ENCODE measurements at regions not wholly inside any gene's neighbourhood (a gene's known extent, or its start where the extent isn't known, plus 50 kb on each side); places are given as distances from the start of the nearest gene placed in this dataset.

DNA sequence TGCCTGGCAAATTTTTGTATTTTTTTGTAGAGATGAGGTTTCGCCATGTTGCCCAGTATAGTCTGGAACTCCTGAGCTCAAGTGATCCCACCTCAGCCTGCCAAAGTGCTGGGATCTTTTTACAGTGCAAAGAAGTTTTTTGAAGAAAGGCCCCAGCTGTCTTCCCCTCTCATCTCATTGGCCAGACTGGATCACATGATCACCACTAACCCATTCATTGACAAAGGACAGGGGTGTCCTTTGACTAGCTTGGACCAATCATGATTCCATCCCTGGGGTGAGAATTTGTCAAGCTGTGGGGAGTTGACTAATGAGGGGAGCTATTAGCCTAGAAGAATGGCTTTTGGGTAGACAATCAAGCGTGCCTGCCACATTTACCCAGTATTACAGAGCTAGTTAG is 232.9 kb upstream of the TANK start:
- no peak for DNase-seq
- intact Hi-C loops (cut with DNase I), result no loop called here

DNA sequence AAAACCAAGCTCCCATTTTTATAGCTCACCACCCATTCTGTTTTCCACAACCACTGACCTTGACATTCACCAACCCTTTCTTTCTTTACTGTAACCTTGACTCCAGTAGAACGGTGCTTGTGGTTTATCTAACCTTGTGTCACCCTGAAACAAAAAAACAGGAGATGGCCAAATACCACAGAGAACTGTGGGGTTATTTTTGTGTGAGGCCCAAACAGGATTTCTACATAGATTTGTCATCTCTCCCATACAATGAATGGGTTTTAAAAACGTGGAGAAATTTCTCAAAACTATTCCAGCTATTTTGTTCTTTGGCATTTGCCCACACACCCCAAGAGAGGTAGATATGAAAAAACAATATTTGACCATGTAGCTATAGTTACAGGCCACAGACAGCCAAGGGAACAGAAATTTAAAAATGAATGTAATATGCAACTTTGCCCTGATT is 231.3 kb upstream of the TANK start:
- intact Hi-C loops (cut with DNase I), result no loop called here
- DNase-seq, result no peak

DNA sequence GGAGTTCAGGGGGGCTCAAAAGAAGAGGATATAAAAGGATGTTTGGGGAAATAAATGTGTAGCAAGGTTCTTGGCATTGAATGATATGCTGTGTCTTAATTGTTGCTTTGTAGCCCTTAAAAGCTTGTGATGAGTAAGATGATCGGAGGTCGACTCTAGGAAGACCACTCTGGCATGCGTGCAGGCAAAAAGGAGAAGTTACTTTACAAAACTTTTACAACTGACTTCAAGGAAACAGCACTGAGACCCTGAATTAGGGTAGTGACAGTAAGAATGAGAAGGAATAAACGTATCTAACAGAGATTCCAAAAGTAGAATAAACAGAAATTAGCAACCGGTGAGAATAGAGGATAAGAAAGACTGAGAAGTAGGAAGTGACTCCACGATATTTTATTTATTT is 228.7 kb upstream of the TANK start:
- intact Hi-C loops (cut with DNase I), result no loop called here
- DNase-seq, result no peak

DNA sequence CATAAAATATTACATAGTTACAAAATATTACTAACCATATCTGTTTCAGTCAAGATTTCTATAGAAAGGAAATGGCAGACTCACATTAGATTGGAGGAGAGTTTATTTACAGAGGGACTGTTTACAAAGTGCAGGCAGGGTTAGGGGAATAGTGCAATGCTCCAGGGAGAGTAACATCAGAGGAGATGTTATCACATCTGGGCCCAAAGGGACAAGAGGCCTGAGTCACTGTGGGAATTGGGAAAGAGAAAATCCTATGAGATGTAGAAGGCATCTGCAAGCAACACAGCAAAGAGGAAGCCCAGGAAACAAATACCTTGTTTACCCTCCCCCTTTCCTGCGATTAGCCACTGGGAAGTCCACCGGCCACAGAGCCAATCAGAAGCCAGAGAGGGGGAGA is 227.3 kb upstream of the TANK start:
- intact Hi-C loops (cut with DNase I), result no loop called here
- DNase-seq, result no peak

DNA sequence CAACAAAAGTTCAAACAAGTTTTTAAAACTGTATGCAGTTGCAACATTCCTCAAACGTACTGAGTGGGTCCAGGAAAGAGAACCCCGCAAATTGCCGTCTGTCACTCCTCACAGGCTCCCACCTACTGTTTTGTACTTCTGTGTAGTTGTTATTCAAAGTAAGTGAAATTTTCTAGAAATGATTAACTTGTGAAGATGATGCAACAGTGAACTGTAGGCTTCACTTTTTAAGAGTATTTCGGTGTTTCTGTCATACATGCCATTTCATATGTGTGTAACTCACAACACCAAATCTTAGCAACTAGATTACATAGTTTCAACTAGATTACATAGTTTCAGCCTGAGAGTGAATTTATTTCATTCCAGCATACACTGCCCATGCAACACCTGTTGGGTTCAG is 226.0 kb upstream of the TANK start:
- intact Hi-C loops (cut with DNase I), result no loop called here
- DNase-seq, result no peak

DNA sequence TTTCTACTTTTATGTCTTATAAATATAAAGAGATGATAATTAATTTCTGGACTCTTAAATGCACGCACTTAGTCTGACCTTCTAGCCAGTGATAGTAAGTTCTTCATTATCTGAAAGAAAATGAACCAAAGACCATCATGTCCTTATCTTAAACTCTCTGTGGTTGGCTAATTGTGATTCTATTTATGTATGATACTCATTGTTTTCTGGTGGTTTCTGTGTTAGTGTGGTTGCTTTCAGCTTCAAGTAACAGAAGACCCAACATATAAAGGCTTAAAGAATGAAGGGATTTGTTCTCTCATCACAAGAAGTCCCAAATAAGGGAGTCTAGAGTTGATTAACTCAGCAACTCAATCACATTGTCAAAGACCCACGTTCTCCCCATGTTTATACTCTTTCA is 225.2 kb upstream of the TANK start:
- intact Hi-C loops (cut with DNase I), result no loop called here
- DNase-seq, result no peak

DNA sequence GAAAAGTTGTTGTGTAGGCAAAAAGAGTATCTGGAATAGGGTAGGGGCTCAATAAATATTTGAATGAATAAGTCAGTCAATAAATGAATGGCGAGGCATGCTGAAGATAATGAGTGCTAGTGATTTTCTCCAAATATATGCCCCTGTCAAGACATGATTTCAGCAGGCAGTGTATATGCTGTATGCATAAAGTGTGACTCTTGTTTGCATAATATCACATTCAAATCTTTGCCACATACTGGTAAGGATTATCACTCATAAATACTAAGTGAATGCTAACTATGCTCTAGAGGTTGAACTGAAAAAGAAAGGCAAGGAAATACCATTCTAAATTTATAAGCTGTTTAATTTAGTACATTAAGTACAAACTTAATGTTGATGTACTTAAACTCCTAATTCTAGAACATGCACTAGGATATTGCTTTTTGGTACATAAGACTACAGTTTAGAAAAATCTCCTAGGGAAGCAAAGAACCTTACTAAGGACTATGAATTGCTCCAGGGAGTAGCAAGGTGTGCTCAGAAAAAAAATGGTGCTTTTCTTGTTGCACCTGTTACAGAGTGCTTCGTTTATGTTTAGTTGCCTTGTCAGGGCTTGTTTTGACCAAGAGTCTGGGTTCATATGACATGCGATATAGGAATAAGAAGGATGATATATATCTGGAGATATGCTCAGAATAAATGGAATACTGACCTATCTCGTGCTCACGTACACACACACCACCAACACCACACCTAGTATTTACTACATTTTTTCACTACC is 224.0 kb upstream of the TANK start:
- no peak for DNase-seq
- intact Hi-C loops (cut with DNase I), result no loop called here

DNA sequence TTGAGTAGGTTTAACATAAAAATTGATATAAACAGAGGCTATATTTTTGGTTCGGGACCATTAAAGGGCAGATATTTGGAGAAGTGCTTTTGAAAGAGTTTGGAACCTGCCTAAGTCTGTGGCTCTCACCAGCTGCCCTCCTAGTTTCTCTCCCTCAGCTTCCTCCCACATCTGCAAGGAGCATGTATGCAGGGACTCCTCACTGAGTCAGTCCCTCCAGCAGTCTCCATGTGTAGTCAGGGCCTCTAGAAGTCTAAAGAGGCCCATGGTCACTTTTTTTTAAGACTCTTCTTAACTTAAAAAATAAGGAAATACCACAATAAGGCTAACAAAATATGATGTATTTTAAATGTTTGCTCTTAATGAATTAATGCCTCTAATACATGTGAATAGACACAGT is 220.0 kb upstream of the TANK start:
- DNase-seq, result no peak
- intact Hi-C loops (cut with DNase I), result no loop called here

DNA sequence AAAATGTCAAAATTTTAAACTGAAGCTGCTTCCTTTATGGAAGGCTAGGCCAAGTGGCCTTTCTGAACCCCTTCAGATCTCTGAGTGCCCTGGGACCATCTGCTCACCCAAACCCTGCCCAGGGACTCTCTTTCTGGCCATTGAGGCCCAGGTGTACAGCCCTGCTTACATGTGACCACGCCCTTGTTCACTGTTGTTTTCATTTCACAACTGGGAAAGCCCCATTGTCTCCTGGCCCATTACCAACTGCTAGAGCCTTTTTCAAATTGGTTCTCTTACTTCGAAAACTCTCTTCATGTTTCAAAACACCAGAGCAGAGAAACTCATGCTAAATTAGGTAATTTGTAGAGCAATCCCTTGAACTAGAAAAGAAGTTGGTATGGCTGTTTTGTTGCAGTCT is 219.5 kb upstream of the TANK start:
- no peak for DNase-seq
- intact Hi-C loops (cut with DNase I), result no loop called here

DNA sequence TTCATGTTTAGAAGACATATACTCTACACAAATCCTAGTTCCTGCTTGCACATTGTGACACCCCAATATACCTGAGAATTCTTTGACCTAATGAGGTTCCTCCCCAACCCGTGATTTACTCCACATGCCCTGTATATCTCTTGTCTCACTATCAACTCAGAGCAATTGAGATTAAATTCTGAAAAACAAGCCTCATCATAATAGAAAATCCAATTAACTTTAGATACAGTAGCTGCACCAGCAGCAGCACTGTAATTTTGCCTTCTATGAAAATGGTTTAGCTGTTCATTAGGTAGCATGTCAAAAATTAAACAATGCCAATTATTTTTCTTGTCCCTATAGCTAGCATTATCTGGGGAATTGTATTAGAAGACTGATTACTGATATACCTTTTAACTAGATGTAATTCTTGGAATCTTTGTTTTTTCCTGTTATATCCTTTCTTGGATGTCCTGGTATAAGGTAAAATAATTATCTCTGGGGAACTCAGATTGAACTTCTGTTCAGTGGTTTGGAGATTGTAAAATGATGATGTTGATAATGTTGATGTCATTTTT is 218.9 kb upstream of the TANK start:
- intact Hi-C loops (cut with DNase I), result no loop called here
- no peak for DNase-seq

DNA sequence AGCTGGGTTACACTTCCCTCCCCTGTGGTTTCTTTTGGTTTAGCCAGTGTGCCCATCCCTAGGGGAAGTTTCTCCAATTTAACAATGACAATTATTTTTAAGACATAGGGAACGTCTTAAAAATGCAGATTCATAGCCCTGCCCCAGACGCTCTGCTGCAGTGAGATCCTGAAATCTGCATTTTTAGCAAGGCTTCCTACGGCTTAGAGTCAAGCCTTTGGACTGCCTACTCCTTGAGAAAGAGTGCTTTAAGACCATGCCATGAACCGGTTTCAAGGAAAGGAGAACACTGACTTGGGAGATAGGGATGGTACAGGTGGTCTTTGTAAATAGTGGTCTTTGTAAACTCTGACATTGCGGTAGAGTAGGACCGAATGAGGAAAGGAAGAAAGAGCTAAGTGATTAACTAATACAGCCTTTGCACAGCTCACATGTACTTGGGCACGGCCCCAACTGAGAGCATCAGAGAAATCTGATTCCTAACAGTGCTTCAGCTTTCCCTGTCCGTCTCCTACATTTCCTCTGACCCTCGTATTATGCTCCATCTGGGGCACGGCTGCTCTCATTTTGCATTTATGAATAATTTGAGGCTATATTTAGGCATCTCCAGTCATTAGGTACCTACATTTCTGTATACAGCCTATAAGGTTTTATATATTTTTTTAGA is 217.6 kb upstream of the TANK start:
- no peak for DNase-seq
- intact Hi-C loops (cut with DNase I), result no loop called here

DNA sequence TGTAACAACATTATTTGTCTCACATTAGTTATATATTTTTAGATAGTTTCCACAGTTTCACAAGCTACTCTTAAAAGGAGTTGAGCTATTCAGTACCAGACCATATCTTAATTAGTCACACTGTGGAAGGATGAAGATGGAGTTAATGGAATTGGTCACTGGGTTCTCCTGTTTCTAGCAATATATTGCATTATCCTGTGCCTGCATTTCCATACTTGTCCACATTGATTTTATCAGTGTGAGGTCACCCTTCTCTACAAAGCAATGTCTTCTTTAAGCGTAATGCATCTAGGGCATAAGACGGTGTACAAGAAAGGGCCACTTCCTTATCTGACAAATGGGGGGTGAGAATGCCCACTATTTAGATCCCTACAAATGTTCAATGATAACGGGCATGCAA is 216.8 kb upstream of the TANK start:
- DNase-seq, result no peak
- intact Hi-C loops (cut with DNase I), result no loop called here

DNA sequence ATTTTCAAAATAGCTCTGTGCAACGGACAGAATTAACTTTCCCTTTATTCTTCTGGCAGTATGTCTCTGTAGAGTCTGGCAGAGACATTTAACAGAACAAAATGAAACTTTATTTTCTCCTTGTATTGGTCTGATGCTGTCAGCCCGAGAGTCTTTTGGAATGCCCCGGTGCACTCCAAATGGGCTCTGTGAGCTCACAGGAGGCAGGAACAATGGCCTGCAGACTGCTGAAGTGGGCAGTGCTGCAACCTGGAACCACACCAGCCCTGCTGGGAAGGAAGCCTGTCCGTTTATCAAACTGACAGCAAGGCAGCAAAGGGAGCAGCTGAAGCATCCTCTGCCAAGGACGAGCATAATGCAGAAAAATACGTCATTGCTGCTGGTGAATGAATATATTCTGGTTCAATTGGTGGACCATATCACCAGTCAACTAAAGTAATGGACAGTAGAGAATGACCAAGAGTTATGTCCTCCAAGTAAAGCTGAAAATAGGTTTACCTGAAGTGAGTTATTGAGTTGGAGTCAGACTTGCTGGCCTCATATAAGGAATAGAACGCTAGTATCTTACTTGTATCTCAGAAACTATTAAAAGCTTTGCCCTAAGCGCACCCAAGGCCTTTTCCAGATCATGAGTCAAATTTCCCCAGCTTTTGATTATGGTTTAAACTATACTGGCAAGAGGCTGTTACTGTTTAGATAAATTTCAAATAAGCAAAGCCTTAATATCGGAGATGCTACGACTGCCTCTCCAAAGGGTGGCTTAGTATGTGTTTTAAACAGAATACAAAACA is 207.6 kb upstream of the TANK start:
- DNase-seq, result peak in 3 of 10 donors; percentile 2 to 86 (median 69)
- intact Hi-C loops (cut with DNase I), result no loop called here

DNA sequence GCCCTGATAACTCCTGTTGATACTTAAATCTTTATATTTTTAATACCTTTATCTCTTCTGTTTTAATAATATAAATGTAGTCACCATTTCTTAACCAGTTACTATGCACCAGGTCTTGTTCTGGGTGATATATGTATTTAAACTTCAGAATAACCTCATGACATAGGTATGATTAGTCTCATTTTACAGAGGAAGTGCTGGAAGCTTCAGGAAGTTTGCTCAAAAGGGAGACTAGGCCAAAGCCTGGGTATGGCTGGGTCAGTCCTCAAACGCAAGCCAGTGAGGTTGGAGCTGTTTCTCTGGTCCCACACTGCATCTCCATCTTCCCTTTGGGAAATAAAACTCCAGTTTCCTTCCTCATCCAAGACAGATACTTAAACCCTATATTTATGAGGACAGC is 204.7 kb upstream of the TANK start:
- intact Hi-C loops (cut with DNase I), result no loop called here
- no peak for DNase-seq

DNA sequence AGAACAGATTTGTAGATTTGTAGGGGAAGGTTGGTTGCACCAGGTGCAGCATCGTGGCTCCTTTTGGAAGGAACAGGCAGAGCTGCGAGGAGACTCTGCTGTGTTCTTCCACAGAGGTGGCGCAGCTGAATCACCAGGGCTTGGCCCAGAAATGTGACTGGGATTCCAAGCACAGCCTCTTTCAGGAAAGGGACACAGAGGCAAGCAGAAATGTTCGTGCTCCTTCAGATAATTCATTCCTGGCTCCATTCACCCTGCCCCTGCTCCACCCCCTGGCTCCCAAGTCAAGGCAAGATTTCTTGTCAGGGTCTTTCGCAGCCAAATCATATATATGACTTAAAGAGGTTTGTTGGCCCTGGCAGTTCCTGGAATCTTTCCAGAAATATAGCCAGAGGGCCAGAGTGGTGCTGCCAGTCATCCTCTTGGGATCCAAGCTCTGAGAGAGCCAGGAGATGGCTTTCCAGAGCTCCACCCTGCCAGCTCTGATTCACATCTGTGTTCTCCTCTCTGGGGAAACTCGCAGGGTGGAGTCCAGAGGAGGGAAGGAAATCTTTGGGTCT is 203.9 kb upstream of the TANK start:
- peak in 1 of 10 donors; percentile 42 for DNase-seq

DNA sequence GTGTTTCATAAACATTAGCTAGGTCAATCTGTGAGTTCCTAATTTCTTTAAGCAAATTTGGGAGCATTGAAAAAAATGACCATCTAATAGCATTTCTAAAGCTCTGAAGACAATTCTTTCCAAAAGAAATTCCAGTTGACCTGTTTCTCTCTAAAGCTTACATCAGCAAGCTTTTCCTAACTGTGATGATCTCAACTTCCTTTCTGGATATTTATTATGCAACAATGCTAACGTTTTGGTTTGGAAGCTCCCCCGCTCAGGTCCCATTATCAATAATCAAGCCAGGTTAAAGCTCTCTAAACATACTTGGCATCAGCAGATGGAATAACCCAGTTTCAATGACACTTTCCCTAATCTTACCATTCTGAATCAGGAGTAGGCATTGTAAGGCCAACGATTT is 196.3 kb upstream of the TANK start:
- intact Hi-C loops (cut with DNase I), result no loop called here
- no peak for DNase-seq

More for the DNA sequence above, 203.9 kb upstream of the TANK start:
- intact Hi-C loops (cut with DNase I), result no loop called here

DNA sequence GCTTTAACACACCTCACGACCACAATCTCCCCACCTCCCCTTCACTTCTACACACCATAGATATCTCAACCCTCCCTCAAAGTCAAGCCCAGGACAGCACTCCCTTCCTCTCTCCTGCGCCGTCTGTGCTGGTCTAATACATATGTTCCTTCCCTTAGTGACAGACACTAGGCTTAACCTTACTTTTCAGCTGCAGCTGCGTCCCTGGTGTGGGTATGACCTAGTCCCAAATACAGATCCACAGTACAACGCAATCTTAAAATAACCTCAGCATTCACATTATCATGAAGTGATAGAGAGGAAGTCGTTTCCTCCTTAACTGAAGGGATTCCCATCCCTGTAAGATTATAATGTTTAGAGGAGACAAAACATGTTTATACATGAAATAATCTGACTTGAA is 192.7 kb upstream of the TANK start:
- intact Hi-C loops (cut with DNase I), result no loop called here
- no peak for DNase-seq

DNA sequence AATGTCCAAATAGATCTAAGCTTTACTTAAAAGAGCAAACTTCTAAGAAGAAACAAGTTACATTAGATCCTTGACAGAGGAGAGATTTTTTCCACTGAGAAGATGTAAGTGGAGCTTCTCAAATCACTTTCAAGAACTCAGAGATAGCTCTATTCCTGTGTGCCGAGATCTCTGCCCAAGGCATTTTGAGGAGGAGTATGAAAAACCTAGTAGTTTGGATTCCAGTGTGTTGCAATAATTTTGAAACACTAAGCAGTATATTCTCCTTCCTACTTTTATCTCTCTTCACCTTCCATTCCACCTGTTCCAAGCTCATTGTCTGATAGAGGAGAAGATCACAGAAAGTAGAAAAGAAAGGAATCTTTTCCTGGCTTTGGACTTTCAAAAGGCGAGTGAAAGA is 192.0 kb upstream of the TANK start:
- no peak for DNase-seq
- intact Hi-C loops (cut with DNase I), result no loop called here

DNA sequence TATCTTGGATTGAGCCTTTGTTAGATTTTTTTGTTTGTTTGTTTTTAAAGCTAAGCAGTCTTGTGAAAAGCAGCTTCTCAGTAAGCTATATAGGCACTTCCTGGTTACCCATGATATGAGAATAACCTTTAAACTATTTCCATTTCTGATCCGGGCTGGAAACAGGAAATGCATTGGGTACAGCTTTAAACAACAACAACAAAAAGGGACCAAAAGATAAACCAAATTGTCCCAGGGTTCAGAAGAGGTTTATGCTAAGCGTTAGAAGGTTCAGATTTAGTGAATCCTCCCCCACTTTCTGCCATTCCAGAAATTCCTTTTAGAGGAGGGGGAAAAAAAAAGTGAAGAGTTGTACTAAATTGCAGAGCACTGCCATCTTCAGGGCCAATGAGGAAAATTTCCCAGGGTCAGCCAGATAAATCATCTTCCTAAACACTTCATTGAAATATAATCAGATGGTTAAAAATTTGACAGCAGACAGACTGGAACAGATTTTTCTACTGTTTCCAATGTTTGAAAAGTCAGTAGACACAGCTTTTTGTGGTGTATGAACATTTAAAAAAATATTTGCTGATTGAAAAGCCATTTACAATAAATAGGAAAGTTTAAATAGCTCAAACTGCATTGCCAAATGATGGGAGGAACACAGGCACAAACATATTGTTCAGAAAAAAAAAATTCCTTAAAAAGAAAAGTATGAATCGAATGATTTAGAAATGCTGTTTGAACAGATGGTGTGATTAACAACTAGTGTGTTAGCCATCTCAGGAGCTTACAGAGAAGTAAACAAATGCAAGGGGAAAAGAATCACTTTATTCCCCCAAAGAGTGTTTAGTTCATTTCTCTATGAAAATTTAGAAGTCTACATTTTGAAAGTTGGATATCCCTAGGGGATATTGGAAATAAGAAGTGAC is 189.9 kb upstream of the TANK start:
- no peak for DNase-seq
- intact Hi-C loops (cut with DNase I), result loop anchor here (10.0 kb wide), 1 partner anchor 646 kb away; no protein-coding TSS in a partner anchor

DNA sequence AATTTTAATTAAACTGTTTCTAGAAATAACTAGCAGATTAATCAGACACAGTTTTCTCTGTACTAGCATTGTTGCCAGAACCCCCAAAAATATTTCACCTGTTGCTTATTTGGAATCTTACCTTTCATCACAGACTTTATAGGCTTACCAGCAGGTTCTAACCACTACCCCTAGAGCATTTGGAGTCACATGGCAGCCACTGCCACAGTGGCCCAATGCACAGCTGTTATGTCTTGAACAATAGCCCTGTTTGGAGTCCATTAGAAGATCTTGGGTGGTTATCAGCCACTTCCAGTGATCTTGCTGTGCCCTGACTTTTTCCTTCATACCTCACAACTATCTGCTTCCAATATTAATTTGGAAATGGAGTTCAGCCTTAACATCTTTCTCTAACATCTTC is 186.2 kb upstream of the TANK start:
- intact Hi-C loops (cut with DNase I), result loop anchor here (10.0 kb wide), 1 partner anchor 649 kb away; no protein-coding TSS in a partner anchor

More for the DNA sequence above, 186.2 kb upstream of the TANK start:
- DNase-seq, result no peak

Data from posterior cingulate gyrus (tissue), 11 donors.